Mesenchymal stem cell (in vitro differentiated cells and primary cell): ENCODE measurements at regions not wholly inside any gene's neighbourhood (a gene's known extent, or its start where the extent isn't known, plus 50 kb on each side); places are given as distances from the start of the nearest gene placed in this dataset.
"Not testable (repeated sequence)": the region's sequence is repeated elsewhere in the genome, so short reads cannot be mapped to it uniquely, and the experiment has no call there.

ENCODE experiments used
- DNase-seq: peaks from one replicate; pipeline ENCODE4 v3.0.0-alpha.2; 2013
- H2AFZ ChIP-seq: one replicate; pipeline ENCODE4 v1.6.1; 2013; ENCODE audit warnings: low read depth, mild to moderate bottlenecking, control low read depth, inconsistent platforms, low read length, moderate library complexity
- H2AK5ac ChIP-seq: 2 replicates; pipeline ENCODE4 v1.6.1; 2013; ENCODE audit warnings: low read length, moderate library complexity, mild to moderate bottlenecking, inconsistent platforms; ENCODE audit not compliant: severe bottlenecking
- H2BK120ac ChIP-seq: one replicate; pipeline ENCODE4 v1.6.1; 2013; ENCODE audit warnings: low read depth, mild to moderate bottlenecking, inconsistent platforms, low read length, moderate library complexity
- H2BK12ac ChIP-seq, 2 experiments: one replicate each; pipeline ENCODE4 v1.6.1; 2013; ENCODE audit warnings: inconsistent platforms in 2 of 2, low read length in 2 of 2, mild to moderate bottlenecking in 2 of 2, moderate library complexity in 2 of 2, control low read depth in 1 of 2
- H2BK15ac ChIP-seq: one replicate; pipeline ENCODE4 v1.6.1; 2013; ENCODE audit warnings: mild to moderate bottlenecking, low read depth, inconsistent platforms; ENCODE audit not compliant: poor library complexity, severe bottlenecking
- H2BK5ac ChIP-seq: 2 replicates; pipeline ENCODE4 v1.6.1; 2013; ENCODE audit warnings: low read depth, mild to moderate bottlenecking, low read length, control low read depth, inconsistent platforms; ENCODE audit not compliant: poor library complexity, severe bottlenecking
- H3K14ac ChIP-seq, 2 experiments: one replicate each; pipeline ENCODE4 v1.6.1; 2013; ENCODE audit warnings: inconsistent platforms in 2 of 2, low read length in 2 of 2, control low read depth in 1 of 2, mild to moderate bottlenecking in 1 of 2, moderate library complexity in 1 of 2
- H3K18ac ChIP-seq, 2 experiments: one replicate each; pipeline ENCODE4 v1.6.1; 2013; ENCODE audit warnings: inconsistent platforms in 2 of 2, low read length in 2 of 2, control low read depth in 1 of 2, low read depth in 1 of 2, mild to moderate bottlenecking in 1 of 2
- H3K23ac ChIP-seq, 2 experiments: one replicate each; pipeline ENCODE4 v1.6.1; 2013; ENCODE audit warnings: inconsistent platforms in 2 of 2, low read length in 2 of 2, mild to moderate bottlenecking in 2 of 2, moderate library complexity in 2 of 2, control low read depth in 1 of 2
- H3K27ac ChIP-seq: 2 replicates; pipeline ENCODE4 v1.5.1; 2013; ENCODE audit warnings: mild to moderate bottlenecking, moderate library complexity, low read length, control low read depth, inconsistent platforms; ENCODE audit not compliant: poor library complexity, severe bottlenecking
- H3K27me3 ChIP-seq, 2 experiments: 2 replicates each; pipeline versions ENCODE4 v1.6.1 to v1.7.0; 2013; ENCODE audit warnings: low read length in 2 of 2, mild to moderate bottlenecking in 2 of 2, moderate library complexity in 2 of 2, control low read depth in 1 of 2, inconsistent platforms in 1 of 2; ENCODE audit not compliant: control insufficient read depth in 1 of 2, insufficient read depth in 1 of 2
- H3K36me3 ChIP-seq, 2 experiments: 2 replicates each; pipeline versions ENCODE4 v1.6.1 to v1.7.0; 2013; ENCODE audit warnings: low read length in 2 of 2, control low read depth in 1 of 2, inconsistent platforms in 1 of 2, low read depth in 1 of 2, mild to moderate bottlenecking in 1 of 2; ENCODE audit not compliant: insufficient read depth in 2 of 2, control insufficient read depth in 1 of 2
- H3K4ac ChIP-seq, 2 experiments: one replicate each; pipeline ENCODE4 v1.6.1; 2013; ENCODE audit warnings: inconsistent platforms in 2 of 2, low read length in 2 of 2, mild to moderate bottlenecking in 2 of 2, moderate library complexity in 2 of 2, control low read depth in 1 of 2, low read depth in 1 of 2
- H3K4me1 ChIP-seq: 2 replicates; pipeline ENCODE4 v1.6.1; 2013; ENCODE audit warnings: low read depth, low read length, control low read depth; ENCODE audit not compliant: control insufficient read depth, insufficient read depth
- H3K4me2 ChIP-seq: 2 replicates; pipeline ENCODE4 v1.6.1; 2013; ENCODE audit warnings: low read length, mild to moderate bottlenecking, inconsistent platforms; ENCODE audit not compliant: poor library complexity, severe bottlenecking
- H3K4me3 ChIP-seq, 2 experiments: 2 replicates each; pipeline versions ENCODE4 v1.5.1 to v1.7.0; 2013; ENCODE audit warnings: low read length in 2 of 2, mild to moderate bottlenecking in 2 of 2, control low read depth in 1 of 2, low read depth in 1 of 2; ENCODE audit not compliant: insufficient read depth in 1 of 2
- H3K79me1 ChIP-seq: replicated peaks from 2 replicates; pipeline ENCODE4 v1.6.1; 2013; ENCODE audit warnings: mild to moderate bottlenecking, control low read depth, low read length, inconsistent platforms; ENCODE audit not compliant: poor library complexity, severe bottlenecking
- H3K9ac ChIP-seq: 2 replicates; pipeline ENCODE4 v1.7.0; 2013; ENCODE audit warnings: mild to moderate bottlenecking, low read length, moderate library complexity
- H3K9me3 ChIP-seq: 2 replicates; pipeline ENCODE4 v1.7.0; 2013; ENCODE audit warnings: mild to moderate bottlenecking, low read length; ENCODE audit not compliant: control insufficient read depth
- H4K8ac ChIP-seq: one replicate; pipeline ENCODE4 v1.6.1; 2013; ENCODE audit warnings: inconsistent platforms, mild to moderate bottlenecking, low read length, moderate library complexity
- H4K91ac ChIP-seq: one replicate; pipeline ENCODE4 v1.6.1; 2013; ENCODE audit warnings: mild to moderate bottlenecking, low read length, inconsistent platforms
- WGBS: methylation state at CpG from one replicate; pipeline ENCODE4 v1.1.7; 2013; ENCODE audit warnings: mixed read lengths; 5-methylcytosine and 5-hydroxymethylcytosine counted together

- not testable (repeated sequence) for H2BK15ac ChIP-seq
Observed at GRCh38 chr15:20017581-20017980, 524.0 kb downstream of the GOLGA6L6 start.

GRCh38 chr15:20016941-20017340 lies 524.7 kb downstream of the GOLGA6L6 start:
- not testable (repeated sequence) for H2BK15ac ChIP-seq, H3K79me1 ChIP-seq, H4K8ac ChIP-seq, H2BK12ac ChIP-seq, H3K4me1 ChIP-seq, H3K14ac ChIP-seq, H3K9me3 ChIP-seq, H2BK120ac ChIP-seq, H2BK5ac ChIP-seq, H3K27ac ChIP-seq, H3K4me3 ChIP-seq, H3K9ac ChIP-seq, H4K91ac ChIP-seq, H3K27me3 ChIP-seq, H2AK5ac ChIP-seq, DNase-seq, H3K4ac ChIP-seq, H2AFZ ChIP-seq, H3K36me3 ChIP-seq, H3K23ac ChIP-seq, H3K18ac ChIP-seq, H3K4me2 ChIP-seq
- WGBS, result no CpG with 5 or more reads among the region's 9 CpGs

More at GRCh38 chr15:20017581-20017980, 524.0 kb downstream of the GOLGA6L6 start:
- H2AFZ ChIP-seq, H3K79me1 ChIP-seq, H3K4ac ChIP-seq, H2BK5ac ChIP-seq, H4K91ac ChIP-seq, DNase-seq, H3K27me3 ChIP-seq, H2BK12ac ChIP-seq, H3K27ac ChIP-seq, H3K9ac ChIP-seq, H2AK5ac ChIP-seq, H3K23ac ChIP-seq, H3K4me2 ChIP-seq, H4K8ac ChIP-seq, H3K4me1 ChIP-seq, H3K18ac ChIP-seq, H3K36me3 ChIP-seq, H3K14ac ChIP-seq, H3K9me3 ChIP-seq, H2BK120ac ChIP-seq, H3K4me3 ChIP-seq: not testable (repeated sequence)
- 90% methylated on average over 5 of the region's 8 CpGs for WGBS

GRCh38 chr15:20012837-20013236 lies 528.8 kb downstream of the GOLGA6L6 start:
- H2BK120ac ChIP-seq, H3K23ac ChIP-seq, H3K9me3 ChIP-seq, H2AFZ ChIP-seq, H3K4me1 ChIP-seq, H3K14ac ChIP-seq, H3K27ac ChIP-seq, H2AK5ac ChIP-seq, H3K4me2 ChIP-seq, H3K27me3 ChIP-seq, H2BK5ac ChIP-seq, H3K36me3 ChIP-seq, H2BK15ac ChIP-seq, H2BK12ac ChIP-seq, H4K91ac ChIP-seq, H3K9ac ChIP-seq, H3K79me1 ChIP-seq, H3K4ac ChIP-seq, H3K18ac ChIP-seq, H4K8ac ChIP-seq, DNase-seq, H3K4me3 ChIP-seq: not testable (repeated sequence)
- 86% methylated on average over 2 of the region's 2 CpGs for WGBS

GRCh38 chr15:20010759-20011158 lies 530.8 kb downstream of the GOLGA6L6 start:
- H2AK5ac ChIP-seq, H3K79me1 ChIP-seq, H3K18ac ChIP-seq, H3K23ac ChIP-seq, H2BK120ac ChIP-seq, H3K27me3 ChIP-seq, H3K9ac ChIP-seq, H4K8ac ChIP-seq, H3K27ac ChIP-seq, H2AFZ ChIP-seq, H3K4me2 ChIP-seq, H3K4me1 ChIP-seq, H4K91ac ChIP-seq, H3K4me3 ChIP-seq, H3K4ac ChIP-seq, H3K14ac ChIP-seq, H2BK5ac ChIP-seq, H2BK12ac ChIP-seq, H3K9me3 ChIP-seq, H2BK15ac ChIP-seq, DNase-seq, H3K36me3 ChIP-seq: not testable (repeated sequence)
- 40% methylated on average over 1 of the region's 9 CpGs for WGBS
